ENCODE measurements at regions not wholly inside any gene's neighbourhood (a gene's known extent, or its start where the extent isn't known, plus 50 kb on each side); places are given as distances from the start of the nearest gene placed in this dataset.

DNA sequence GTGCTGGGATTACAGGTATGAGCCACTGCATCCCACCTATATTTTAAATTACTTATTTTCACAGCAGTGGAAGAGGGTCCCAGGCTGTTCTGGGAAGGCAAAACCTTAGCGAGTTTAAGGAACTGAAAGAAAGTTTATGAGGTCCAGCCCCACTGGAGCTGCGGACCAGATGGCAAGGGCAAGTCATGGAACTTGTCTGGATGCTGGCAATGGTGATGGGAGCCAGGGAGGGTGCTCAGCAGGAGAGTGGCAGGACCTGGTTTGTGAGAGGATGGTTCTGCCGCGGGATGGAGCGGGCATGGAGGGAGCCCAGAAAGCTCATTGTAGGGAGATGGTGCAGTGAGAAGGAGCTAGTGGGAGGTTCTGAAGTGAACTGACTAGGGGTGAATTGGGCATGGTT lies 50.6 kb upstream of the SLC45A1 start:
- TF ChIP-seq, protein P1, sequence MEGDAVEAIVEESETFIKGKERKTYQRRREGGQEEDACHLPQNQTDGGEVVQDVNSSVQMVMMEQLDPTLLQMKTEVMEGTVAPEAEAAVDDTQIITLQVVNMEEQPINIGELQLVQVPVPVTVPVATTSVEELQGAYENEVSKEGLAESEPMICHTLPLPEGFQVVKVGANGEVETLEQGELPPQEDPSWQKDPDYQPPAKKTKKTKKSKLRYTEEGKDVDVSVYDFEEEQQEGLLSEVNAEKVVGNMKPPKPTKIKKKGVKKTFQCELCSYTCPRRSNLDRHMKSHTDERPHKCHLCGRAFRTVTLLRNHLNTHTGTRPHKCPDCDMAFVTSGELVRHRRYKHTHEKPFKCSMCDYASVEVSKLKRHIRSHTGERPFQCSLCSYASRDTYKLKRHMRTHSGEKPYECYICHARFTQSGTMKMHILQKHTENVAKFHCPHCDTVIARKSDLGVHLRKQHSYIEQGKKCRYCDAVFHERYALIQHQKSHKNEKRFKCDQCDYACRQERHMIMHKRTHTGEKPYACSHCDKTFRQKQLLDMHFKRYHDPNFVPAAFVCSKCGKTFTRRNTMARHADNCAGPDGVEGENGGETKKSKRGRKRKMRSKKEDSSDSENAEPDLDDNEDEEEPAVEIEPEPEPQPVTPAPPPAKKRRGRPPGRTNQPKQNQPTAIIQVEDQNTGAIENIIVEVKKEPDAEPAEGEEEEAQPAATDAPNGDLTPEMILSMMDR (IDR thresholded peaks at IDR 0.05): no peak
- ATAC-seq: no peak
- H3K4me1 ChIP-seq: no peaks in the 10 kb centered on the region
- no peak for DNase-seq
- no peaks in the 10 kb centered on the region for H3K9me3 ChIP-seq
- no peaks in the 10 kb centered on the region for H3K27me3 ChIP-seq
- no peak for FAIRE-seq
- H3K27ac ChIP-seq: peak overlapping the region; percentile 22 to 56 (median 42)
- WGBS, 2 donors: 78 to 79% methylated on average over 5 of the region's 5 CpGs
- intact Hi-C loops (cut with DNase I): no loop called here
- no peak overlapping the region for H3K4me3 ChIP-seq
- H3K36me3 ChIP-seq: no peaks in the 10 kb centered on the region

DNA sequence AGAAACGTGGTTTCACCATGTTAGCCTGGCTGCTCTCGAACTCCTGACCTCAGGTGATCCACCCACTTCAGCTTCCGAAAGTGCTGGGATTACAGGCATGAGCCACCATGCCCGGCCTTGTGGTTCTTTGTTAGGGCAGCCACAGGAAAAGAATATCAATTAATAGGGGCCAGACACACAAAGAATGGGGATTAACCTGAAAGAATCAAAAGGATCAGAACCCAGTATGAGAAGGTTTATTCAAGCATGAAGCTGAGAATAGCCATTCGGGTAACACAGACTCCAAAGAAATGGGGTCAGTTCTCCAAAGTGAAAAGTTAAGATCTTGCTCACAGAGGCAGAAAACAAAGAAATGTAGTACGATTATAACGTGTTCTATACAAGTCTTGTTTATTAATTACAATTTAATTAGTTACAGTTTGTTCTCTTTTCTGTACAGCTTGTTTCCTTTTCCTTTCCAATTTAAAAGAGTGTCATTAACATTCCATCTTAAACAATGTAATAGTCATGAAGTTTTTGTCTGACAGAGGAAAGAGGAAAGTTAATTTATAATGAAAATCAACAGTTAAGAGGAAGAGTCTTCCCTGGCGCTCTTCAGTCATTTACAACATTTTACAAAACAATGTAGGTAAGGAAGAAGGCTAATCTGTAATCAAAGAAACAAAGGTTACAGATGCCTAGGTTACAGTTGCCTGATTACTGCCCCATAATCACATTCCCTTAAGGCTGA lies 51.3 kb upstream of the SLC45A1 start:
- H3K27me3 ChIP-seq: no peaks in the 10 kb centered on the region
- no peak overlapping the region for H3K4me3 ChIP-seq
- TF ChIP-seq, protein P1 (IDR thresholded peaks at IDR 0.05): no peak
- FAIRE-seq (peak; percentile 56), ATAC-seq (peak; percentile 11 to 51 (median 36)), DNase-seq (no peak)
- H3K4me1 ChIP-seq: no peaks in the 10 kb centered on the region
- H3K36me3 ChIP-seq: no peaks in the 10 kb centered on the region
- peak overlapping the region; percentile 1 to 56 (median 42) for H3K27ac ChIP-seq
- WGBS, 2 donors: 59 to 63% methylated on average over 8 of the region's 8 CpGs
- no peaks in the 10 kb centered on the region for H3K9me3 ChIP-seq
- intact Hi-C loops (cut with DNase I): no loop called here

GRCh38 chr1:8263791-8264190 lies 54.1 kb upstream of the SLC45A1 start:
- 90 to 95% methylated on average over 4 of the region's 4 CpGs for WGBS, 2 donors
- intact Hi-C loops (cut with DNase I): no loop called here
- no peak for ATAC-seq

GRCh38 chr1:8261398-8261762 lies 56.5 kb upstream of the SLC45A1 start:
- peaks cover 20 to 29% (median 25%) of the 10 kb centered on the region in 3 donors for H3K4me1 ChIP-seq
- no peaks in the 10 kb centered on the region for H3K9me3 ChIP-seq
- H3K27ac ChIP-seq: peak overlapping the region in 1 of 4 donors; percentile 15
- 89 to 95% methylated on average over 1 of the region's 1 CpG for WGBS, 2 donors
- no peaks in the 10 kb centered on the region for H3K27me3 ChIP-seq
- FAIRE-seq (no peak), DNase-seq (no peak), ATAC-seq (no peak)
- intact Hi-C loops (cut with DNase I): no loop called here
- H3K4me3 ChIP-seq: no peak overlapping the region
- TF ChIP-seq, protein P1 (IDR thresholded peaks at IDR 0.05): no peak
- no peaks in the 10 kb centered on the region for H3K36me3 ChIP-seq

More at GRCh38 chr1:8263791-8264190, 54.1 kb upstream of the SLC45A1 start:
- H3K4me3 ChIP-seq: no peak overlapping the region
- DNase-seq: no peak
- H3K9me3 ChIP-seq: no peaks in the 10 kb centered on the region
- no peak overlapping the region for H3K27ac ChIP-seq
- TF ChIP-seq, protein P1 (IDR thresholded peaks at IDR 0.05): no peak
- H3K27me3 ChIP-seq: no peaks in the 10 kb centered on the region
- FAIRE-seq: no peak
- H3K4me1 ChIP-seq: peaks cover 10 to 14% (median 13%) of the 10 kb centered on the region in 3 donors
- H3K36me3 ChIP-seq: no peaks in the 10 kb centered on the region

Data from pancreas (tissue), 10 donors.